ENCODE measurements at regions not wholly inside any gene's neighbourhood (a gene's known extent, or its start where the extent isn't known, plus 50 kb on each side); places are given as distances from the start of the nearest gene placed in this dataset.
A peak's percentile ranks its signal among the peaks of the same experiment; 100 is the strongest.

DNA sequence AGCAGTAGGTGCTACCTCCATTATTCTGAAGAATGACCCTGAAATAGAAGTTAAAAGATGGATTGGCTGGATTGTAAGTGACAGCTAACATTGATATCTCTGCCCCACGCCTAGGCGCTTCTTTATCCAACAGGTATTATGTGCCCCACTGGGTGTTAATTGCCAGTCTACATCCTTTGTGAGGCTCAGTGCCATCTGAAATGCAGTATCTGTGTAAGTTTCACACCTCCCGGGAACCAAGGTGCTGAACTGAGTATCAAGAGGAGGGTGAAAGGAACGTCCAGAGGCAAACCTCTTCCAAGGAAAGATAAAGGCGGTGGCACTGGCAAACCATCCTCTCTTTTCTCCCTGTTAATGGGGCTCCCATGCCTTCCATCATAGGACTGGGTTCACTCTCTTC, 181.1 kb upstream of the UBL3 start:
- no peak for DNase-seq (ENCODE audit: low spot score)

DNA sequence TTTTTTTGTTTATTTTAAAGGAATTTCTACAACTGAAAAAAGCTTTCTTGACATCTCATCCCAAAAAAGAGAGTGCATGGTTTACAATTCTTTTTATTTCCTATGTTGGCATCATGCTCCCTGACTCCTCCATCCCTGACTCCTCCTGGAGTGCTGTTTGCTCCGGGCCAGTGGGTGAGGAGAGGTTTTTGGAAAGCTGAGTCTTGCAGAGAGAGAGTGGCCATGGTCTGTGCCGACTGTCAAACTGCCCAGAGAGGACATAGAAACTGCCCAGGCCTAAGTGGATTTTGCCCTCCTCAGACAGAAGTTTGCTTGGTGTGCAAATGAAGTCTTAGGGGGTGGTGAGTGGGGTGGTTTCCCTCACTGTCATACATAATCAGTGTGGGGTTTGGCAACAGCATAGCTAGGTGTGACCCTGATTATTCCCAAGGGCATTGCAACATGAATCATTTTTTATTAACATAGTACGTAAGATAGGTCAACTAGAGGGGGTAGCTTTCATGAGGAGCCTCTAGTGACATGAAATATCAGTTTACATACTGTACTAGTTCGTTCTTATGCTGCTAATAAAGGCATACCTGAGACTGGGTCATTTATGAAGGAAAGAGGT, 179.8 kb upstream of the UBL3 start:
- DNase-seq (ENCODE audit: low spot score): no peak

- no peak for DNase-seq (ENCODE audit: low spot score)
These were observed 177.4 kb upstream of the UBL3 start for GRCh38 chr13:30027569-30028455.

DNA sequence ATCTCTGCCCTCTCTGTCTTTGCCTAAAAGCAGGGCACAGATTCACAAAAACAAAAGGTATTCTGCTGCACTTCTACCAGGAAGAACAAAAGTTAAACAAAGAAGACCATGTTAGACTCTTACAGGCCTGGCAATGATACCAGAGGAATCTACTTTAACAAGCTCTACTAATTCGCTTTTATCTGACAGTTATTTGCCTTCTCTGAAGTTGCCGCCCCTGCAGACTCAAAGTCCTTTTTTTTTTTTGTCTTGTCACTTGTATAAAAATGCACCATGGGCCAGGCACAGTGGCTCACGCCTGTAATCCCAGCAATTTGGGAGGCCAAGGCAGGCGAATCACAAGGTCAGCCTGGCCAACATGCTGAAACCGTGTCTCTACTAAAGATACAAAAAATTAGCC, 176.5 kb upstream of the UBL3 start:
- DNase-seq (ENCODE audit: low spot score): no peak

DNA sequence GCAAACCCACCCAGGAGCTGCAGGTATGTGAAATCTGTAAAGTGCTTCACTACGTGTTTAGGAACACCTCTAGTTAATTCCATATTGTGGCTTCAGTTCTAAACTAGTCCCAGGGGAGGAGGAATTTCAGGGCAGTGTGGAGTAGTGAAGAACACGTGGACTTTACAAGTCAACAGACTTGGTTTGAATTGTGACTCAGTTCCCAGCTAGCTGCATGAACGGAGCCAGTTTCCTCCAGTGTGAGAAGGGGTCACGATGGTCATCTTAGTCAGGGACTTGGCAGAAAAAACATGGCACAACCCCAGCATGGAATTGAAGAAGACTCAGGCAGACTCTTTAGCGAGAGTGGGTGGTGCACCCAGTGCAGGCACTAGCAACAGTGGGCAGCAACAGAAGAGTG, 175.7 kb upstream of the UBL3 start:
- DNase-seq (ENCODE audit: low spot score): no peak

GRCh38 chr13:30025351-30025750, 174.9 kb upstream of the UBL3 start:
- DNase-seq (ENCODE audit: low spot score): no peak

DNA sequence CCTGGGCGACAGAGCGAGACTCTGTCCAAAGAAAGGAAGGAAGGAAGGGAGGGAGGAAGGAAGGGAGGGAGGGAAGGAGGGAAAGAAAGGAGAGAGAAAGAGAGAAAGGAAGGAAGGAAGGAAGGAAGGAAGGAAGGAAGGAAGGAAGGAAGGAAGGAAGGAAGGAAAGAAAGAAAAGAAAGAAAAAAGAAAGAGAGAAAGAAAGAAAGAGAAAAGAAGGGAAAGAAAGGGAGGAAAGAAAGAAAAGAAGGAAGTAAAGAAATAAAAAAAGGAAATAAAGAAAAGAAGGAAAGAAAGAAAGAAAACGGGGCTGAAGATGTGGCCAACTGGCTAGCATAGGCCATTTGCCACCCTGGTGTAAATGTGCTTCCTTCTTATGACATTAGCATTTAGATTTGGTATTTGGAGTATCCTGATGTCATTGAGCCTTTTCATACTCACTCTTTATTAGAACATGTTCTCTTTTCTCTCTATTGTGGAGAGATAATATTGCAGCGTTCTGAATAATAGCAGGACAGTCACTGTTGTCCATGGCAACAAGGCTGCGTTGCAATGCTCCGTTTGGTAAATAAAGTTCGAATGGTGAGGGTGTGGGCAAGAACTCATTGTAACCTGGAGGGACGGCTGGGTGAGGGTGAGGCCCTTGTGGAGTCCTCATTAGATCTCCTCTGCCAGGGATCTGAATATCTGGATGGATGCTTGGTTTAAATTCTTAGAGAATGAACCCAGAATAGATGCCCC, 173.9 kb upstream of the UBL3 start:
- no peak for DNase-seq (ENCODE audit: low spot score)

DNA sequence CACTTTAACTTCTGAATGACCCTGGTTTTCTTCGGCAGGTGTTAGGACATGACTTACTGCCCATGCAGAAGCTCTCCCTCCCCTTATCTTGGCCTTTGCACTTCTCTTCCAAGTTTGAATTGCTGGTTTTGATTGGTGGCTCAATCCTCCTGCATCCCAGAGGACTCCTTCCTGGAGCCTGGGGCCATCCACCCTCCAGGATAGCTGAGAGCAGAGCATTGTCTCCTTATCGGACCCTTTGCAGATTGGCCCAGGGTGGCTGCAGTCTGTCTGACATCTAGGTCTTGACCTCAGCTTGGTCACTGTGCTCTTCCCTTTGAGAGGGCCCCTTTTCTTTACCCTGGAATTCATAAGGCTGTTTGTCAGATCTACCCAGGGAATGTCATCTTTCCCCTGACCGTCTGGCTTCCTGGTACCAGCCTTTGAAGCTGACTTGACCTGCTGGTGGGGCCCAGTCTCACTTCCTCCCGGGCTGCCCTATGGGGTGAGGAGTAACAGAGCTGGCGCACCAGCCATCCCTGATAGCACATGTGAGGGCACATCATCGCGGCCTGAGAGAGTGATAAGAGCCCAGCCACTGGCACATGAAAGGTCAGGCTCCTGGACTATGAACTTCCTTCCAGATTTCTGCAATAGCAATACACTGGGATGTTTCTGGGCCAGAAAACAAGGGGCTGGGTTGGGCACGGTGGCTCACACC, 172.9 kb upstream of the UBL3 start:
- no peak for DNase-seq (ENCODE audit: low spot score)

DNA sequence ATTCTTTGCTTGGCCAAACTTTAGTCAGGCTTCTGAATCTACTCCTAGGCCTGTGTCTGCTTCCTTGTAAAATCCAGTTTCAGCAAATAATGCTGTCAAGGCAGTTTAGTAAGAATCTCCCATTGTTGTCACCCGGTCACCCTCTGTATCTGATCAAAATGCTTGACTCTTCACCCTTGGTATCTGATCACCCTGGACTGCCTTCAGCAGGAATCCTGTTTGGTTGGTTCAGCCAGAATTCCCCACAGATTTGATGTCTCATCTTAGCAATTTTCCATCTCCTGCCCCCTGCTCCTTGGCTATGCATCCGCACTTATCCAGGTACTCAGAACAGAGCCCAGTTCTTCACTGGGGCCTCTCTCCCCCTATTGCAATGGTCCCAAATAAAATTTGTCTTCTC, 172.4 kb upstream of the UBL3 start:
- DNase-seq (ENCODE audit: low spot score): no peak

GRCh38 chr13:30022256-30022655, 171.8 kb upstream of the UBL3 start:
- DNase-seq (ENCODE audit: low spot score): no peak

- DNase-seq (ENCODE audit: low spot score): no peak
These were observed 171.2 kb upstream of the UBL3 start for GRCh38 chr13:30021611-30022010.

GRCh38 chr13:30020726-30021312, 170.4 kb upstream of the UBL3 start:
- DNase-seq (ENCODE audit: low spot score): peak; percentile 15

DNA sequence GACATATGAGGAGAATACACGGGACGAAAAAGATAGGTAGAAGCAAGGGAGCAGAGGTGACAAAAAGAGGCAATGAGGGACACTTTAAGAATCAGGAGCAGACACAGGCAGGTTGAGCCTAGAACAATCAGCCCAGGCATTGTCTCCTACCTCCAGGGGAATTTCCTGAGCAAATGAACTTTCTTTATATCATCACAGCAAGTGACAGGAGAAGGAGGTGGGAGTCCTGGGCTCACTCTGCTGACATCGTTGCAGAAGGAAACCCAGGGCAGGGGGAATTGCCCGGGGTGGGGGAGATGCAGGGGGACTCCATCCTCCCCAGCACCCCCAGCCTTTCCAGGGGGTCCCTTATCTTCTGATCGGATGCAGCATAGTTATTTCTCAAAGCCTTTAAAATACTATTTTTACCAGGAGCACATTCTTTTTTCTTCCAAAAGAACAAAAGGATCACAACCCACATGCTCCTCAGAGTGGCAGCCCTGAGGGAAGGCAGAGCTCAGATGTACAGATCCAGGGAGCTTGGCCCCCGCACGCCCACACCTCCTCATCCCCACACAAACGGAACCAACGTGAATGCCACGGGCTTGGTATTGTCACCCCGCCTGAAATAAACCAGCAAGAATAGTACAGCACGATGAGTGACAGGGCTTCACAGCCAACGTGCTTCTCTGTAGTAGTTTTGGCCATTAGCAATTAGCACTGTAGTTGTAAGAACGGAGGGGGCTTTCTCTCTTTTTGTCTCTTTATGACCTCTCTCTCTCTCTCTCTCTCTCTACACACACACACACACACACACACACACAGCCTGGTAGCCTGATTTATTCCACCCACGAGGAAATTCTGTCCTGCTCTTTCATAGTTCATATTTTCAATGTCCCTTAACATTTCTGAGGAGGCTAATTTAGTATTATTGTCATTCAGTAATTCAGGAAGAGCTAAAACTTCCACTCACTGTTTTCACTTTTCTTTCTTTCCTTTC, 169.5 kb upstream of the UBL3 start:
- DNase-seq (ENCODE audit: low spot score): no peak

GRCh38 chr13:30017880-30018279, 167.5 kb upstream of the UBL3 start:
- no peak for DNase-seq (ENCODE audit: low spot score)

DNA sequence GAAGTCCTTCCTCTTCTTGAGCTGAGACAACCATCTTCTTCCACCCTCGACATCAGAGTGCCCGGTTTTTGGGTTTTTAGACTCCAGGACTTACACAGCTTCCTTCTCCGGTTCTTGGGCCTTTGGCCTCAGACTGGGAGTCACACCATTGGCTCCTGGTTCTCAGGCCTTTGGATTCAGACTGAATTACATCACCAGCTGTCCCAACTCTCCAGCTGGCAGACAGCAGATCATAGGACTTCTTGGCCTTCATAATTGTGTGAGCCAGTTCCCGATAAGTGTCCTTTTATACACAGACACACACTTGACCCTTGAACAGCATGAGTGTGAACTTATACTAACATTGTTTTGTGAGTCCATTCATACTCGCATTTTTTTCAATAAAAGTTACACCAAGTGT, 166.0 kb upstream of the UBL3 start:
- DNase-seq (ENCODE audit: low spot score): no peak

DNA sequence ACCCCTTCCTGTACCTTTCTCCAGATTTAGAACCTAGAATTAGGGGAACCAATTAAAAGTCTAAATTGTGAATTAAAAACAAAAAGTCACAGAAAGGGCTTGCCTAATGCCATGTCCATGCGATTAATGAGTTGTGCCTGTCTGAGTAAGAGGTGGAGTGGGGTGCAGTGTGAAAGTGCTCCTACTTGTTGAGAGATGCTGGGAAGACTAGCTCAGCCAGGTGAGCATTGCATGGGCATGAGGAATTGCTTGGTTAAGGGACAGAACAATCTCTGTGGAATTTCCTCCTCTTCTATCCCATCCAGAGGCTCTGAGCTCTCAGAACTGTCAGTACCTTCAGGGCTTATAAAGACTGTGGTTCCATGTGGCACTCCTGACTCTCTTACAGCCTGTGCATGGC, 159.0 kb upstream of the UBL3 start:
- DNase-seq (ENCODE audit: low spot score): no peak

DNA sequence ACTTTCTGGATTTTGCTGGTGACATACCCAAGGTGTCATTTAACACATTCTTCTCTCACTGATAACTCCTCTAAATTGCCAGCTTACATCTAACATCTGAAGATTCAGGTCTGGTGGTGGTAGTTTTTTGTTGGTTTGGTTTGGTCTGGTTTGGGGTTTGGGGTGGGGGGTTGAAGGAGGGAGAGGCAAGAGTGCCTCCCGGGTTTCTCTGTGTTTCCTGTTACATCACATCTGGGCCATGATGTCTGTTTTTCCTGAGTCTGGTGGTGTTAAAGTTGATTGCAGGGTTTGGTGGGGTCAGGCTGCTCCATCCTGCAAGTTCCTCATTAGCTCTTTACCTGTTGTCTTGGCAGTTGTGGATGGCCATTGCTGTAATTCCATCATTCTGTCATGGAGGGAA, 155.8 kb upstream of the UBL3 start:
- DNase-seq (ENCODE audit: low spot score): no peak

- DNase-seq (ENCODE audit: low spot score): no peak
These were observed 153.8 kb upstream of the UBL3 start for GRCh38 chr13:30004204-30004603.

DNA sequence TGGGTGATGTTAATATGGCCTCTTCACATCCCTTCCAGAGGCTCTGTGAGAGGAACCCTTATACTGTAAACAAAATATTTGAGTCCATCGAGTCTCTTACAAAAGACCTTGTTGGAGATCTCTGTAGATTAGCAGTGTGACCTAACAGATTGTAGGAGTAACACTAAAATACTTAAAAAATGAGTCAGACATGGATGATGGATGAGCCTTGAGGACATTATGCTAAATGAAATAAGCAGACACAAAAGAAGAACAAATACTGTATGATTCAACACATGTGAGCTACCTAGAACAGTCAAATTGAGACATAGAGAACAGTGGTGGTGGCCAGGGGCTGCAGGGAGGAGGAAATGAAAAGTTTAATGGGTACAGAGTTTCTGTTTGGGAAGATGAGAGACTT, 152.2 kb upstream of the UBL3 start:
- DNase-seq (ENCODE audit: low spot score): no peak

DNA sequence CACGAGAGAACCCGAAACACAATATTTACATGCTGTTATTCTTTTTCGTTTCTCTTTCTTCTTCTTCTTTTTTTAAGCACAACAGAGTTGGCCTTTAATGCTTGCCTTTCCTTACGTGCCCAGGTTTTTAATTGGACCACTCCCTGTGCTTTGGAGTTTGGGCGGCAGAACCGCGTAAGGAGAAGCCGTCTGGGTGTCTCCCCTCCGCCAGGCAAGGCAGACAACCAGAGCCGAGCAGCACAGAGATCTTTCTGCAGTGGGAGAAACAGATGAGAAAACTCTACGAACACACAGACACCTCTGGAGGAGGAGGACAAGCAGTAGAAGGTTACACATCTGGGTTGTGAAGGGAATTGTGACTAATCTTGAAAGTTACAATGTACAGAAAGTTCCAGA, 150.0 kb upstream of the UBL3 start:
- no peak for DNase-seq (ENCODE audit: low spot score)
